MM.1S (cell line): ENCODE measurements at regions not wholly inside any gene's neighbourhood (a gene's known extent, or its start where the extent isn't known, plus 50 kb on each side); places are given as distances from the start of the nearest gene placed in this dataset.

Source experiments
- EZH2 ChIP-seq: fragments of 300-600 bp; sonication (generic); optimal IDR thresholded peaks from 2 replicates; pipeline ENCODE3; 2017; ENCODE audit warnings: low read depth, mild to moderate bottlenecking, antibody characterized with exemption, low read length, mixed read lengths
- EZH2phosphoT487 ChIP-seq: fragments of 300-600 bp; sonication (generic); IDR thresholded peaks from 2 replicates; pipeline ENCODE4 v1.6.1; 2018; ENCODE audit warnings: antibody characterized with exemption, low read length

DNA sequence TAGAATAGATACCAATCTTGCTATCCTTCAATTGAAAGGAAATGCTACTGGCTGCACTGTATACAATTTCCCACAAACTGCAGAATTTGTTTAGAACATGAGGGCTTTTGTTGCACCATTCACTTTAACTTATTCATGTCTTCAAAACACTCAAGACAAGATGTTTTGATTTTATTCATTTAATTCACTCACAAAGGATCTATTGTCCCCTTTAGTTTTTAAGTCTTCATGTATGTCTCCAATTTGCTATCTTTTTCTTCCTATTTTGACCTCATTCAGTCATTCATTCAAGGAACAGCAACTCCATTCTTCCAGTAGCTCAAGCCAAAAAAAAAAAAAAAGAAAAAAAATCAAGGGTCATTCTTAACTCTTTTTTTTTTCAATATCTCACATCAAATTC, 130.6 kb upstream of the SOX21 start:
- TF ChIP-seq EZH2phosphoT487 (no peak), EZH2 (no peak)
